Ishikawa (cell line): ENCODE measurements at regions not wholly inside any gene's neighbourhood (a gene's known extent, or its start where the extent isn't known, plus 50 kb on each side); places are given as distances from the start of the nearest gene placed in this dataset.

Experiments
- CEBPB ChIP-seq: IDR thresholded peaks from 2 replicates; pipeline ENCODE4 v1.6.1; 2012
- CREB1 ChIP-seq: IDR thresholded peaks from 2 replicates; pipeline ENCODE4 v1.6.1; 2012; ENCODE audit warnings: low read depth
- EGR1 ChIP-seq: IDR thresholded peaks from 2 replicates; pipeline ENCODE4 v1.6.1; 2012
- EP300 ChIP-seq: IDR thresholded peaks from 2 replicates; pipeline ENCODE4 v1.6.1; 2012; ENCODE audit warnings: borderline replicate concordance
- FOXM1 ChIP-seq: IDR thresholded peaks from 2 replicates; pipeline ENCODE4 v1.6.1; 2012; ENCODE audit warnings: low read depth, borderline replicate concordance
- NFIC ChIP-seq: IDR thresholded peaks from 2 replicates; pipeline ENCODE4 v1.6.1; 2012
- RAD21 ChIP-seq: IDR thresholded peaks from 2 replicates; pipeline ENCODE4 v1.6.1; 2012; ENCODE audit warnings: low read depth
- TAF1 ChIP-seq: IDR thresholded peaks from 2 replicates; pipeline ENCODE4 v1.6.1; 2012; ENCODE audit warnings: low read depth, mild to moderate bottlenecking
- TCF12 ChIP-seq: IDR thresholded peaks from 2 replicates; pipeline ENCODE4 v1.6.1; 2012; ENCODE audit warnings: low read depth
- TEAD4 ChIP-seq: IDR thresholded peaks from 2 replicates; pipeline ENCODE4 v1.6.1; 2012
- YY1 ChIP-seq: IDR thresholded peaks from 2 replicates; pipeline ENCODE4 v1.6.1; 2012; ENCODE audit warnings: low read depth
- ZBTB7A ChIP-seq: IDR thresholded peaks from 2 replicates; pipeline ENCODE4 v1.6.1; 2012; ENCODE audit warnings: low read depth
- TF ChIP-seq, protein P1 (sequence below): IDR thresholded peaks from 2 replicates; pipeline ENCODE4 v1.6.1; 2012
- TF ChIP-seq, protein P2 (sequence below): IDR thresholded peaks from 2 replicates; pipeline ENCODE4 v1.6.1; 2012
- TF ChIP-seq, protein P3 (sequence below): IDR thresholded peaks from 2 replicates; pipeline ENCODE4 v1.6.1; 2012; ENCODE audit warnings: low read depth, mild to moderate bottlenecking

DNA sequence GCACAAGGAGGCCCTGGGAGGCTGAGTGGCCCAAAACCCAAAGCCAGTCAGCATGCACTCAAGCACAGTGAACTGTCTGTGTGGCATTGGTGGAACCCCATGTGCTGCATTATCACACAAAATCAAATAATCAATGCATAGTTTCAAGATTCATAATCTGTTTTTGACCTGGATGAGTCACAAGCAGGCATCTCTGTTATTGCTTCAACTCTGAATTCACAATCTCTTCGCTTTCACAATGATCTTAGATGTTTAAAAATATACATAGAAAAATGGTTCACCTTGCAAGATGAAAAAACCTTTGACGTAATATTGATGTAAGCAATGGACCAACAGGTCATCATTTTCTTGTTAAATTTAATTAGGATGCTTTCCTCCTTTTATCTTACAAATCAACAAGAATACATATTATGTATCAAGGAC, 455.4 kb downstream of the IRS2 start:
- TF ChIP-seq FOXM1 (no peak), EGR1 (no peak), ZBTB7A (no peak), RAD21 (no peak)
- TF ChIP-seq, protein P1, sequence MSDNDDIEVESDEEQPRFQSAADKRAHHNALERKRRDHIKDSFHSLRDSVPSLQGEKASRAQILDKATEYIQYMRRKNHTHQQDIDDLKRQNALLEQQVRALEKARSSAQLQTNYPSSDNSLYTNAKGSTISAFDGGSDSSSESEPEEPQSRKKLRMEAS = no peak
- TF ChIP-seq, protein P2, sequence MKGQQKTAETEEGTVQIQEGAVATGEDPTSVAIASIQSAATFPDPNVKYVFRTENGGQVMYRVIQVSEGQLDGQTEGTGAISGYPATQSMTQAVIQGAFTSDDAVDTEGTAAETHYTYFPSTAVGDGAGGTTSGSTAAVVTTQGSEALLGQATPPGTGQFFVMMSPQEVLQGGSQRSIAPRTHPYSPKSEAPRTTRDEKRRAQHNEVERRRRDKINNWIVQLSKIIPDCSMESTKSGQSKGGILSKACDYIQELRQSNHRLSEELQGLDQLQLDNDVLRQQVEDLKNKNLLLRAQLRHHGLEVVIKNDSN = no peak

DNA sequence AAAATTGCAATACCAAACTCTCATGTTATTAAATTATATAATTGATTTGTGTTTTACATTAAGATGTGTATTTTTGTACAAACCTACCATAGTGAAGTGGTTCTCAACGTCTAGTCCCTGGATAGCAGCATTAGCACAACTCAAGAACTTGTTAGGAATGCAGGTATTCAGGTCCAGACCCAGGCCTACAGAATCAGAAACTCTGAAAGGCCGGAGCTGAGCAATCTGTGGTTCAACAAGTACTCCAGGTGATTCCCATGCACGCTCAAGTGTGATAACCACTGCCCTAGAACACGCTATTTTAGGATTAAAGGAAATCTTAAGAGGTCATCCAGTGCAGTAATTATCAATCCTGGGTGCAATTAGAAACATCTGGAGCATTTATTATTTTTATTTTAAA, 456.3 kb downstream of the IRS2 start:
- no peak for TF ChIP-seq CREB1
- TF ChIP-seq, protein P3, sequence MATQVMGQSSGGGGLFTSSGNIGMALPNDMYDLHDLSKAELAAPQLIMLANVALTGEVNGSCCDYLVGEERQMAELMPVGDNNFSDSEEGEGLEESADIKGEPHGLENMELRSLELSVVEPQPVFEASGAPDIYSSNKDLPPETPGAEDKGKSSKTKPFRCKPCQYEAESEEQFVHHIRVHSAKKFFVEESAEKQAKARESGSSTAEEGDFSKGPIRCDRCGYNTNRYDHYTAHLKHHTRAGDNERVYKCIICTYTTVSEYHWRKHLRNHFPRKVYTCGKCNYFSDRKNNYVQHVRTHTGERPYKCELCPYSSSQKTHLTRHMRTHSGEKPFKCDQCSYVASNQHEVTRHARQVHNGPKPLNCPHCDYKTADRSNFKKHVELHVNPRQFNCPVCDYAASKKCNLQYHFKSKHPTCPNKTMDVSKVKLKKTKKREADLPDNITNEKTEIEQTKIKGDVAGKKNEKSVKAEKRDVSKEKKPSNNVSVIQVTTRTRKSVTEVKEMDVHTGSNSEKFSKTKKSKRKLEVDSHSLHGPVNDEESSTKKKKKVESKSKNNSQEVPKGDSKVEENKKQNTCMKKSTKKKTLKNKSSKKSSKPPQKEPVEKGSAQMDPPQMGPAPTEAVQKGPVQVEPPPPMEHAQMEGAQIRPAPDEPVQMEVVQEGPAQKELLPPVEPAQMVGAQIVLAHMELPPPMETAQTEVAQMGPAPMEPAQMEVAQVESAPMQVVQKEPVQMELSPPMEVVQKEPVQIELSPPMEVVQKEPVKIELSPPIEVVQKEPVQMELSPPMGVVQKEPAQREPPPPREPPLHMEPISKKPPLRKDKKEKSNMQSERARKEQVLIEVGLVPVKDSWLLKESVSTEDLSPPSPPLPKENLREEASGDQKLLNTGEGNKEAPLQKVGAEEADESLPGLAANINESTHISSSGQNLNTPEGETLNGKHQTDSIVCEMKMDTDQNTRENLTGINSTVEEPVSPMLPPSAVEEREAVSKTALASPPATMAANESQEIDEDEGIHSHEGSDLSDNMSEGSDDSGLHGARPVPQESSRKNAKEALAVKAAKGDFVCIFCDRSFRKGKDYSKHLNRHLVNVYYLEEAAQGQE = no peak
- no peak for TF ChIP-seq EGR1
- no peak for TF ChIP-seq NFIC
- TF ChIP-seq EP300 = no peak
- no peak for TF ChIP-seq FOXM1
- TF ChIP-seq YY1 = no peak
- no peak for TF ChIP-seq TEAD4
- TF ChIP-seq TAF1 = no peak
- TF ChIP-seq ZBTB7A = no peak
- TF ChIP-seq, protein P1 = no peak
- no peak for TF ChIP-seq TCF12
- no peak for TF ChIP-seq RAD21
- TF ChIP-seq, protein P2 = no peak
- no peak for TF ChIP-seq CEBPB

DNA sequence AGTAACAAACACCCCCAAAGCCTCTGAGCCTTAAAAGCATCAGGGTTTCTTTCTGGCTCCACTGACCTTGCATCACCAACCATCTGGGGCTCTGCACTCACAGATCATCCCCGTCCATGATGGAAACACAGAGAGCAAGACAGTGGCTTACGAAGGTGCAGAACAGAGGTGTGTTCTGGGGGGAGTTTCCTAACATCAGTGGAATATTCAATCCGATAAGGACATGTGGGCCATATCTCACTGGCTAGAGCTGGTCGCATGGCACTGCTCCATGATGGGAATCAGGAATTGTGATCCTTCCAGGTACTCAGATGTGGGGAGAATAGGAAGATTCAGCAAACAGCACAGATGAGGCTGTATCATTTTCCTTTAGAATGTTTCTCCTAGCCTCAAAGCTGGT, 457.2 kb downstream of the IRS2 start:
- TF ChIP-seq YY1 (no peak), FOXM1 (no peak), RAD21 (no peak), CEBPB (no peak), TCF12 (no peak), TEAD4 (no peak), CREB1 (no peak), TAF1 (no peak), EGR1 (no peak), EP300 (no peak), NFIC (no peak), ZBTB7A (no peak)
- TF ChIP-seq, protein P2 = no peak
- TF ChIP-seq, protein P1 = no peak
- TF ChIP-seq, protein P3 = no peak

DNA sequence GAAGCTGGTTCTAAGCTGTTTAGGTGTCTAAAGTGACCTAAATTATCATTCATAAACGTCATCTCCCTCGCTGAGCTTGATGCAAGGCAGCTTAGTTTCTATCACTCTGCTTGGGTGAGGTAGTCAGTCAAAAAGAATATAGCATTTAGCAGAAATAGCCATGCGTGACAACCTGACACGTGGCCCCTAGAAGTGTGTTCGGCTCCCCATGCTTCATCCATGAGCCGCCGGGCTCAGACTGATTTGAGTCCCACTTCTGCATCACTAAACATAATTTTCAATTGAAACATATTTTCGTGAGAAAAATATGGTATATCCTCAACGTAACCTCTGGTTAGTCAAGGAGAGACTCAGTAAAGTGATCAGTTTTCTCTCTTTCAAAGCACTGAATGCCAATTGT, 459.8 kb downstream of the IRS2 start:
- TF ChIP-seq TCF12 (no peak), NFIC (no peak), CEBPB (no peak), TEAD4 (no peak), RAD21 (no peak), TAF1 (no peak), FOXM1 (no peak), CREB1 (no peak), EGR1 (no peak), EP300 (no peak), ZBTB7A (no peak), YY1 (no peak)
- TF ChIP-seq, protein P3 = no peak
- TF ChIP-seq, protein P2 = no peak
- TF ChIP-seq, protein P1 = no peak
